MCF 10A (cell line): ENCODE measurements at regions not wholly inside any gene's neighbourhood (a gene's known extent, or its start where the extent isn't known, plus 50 kb on each side); places are given as distances from the start of the nearest gene placed in this dataset.

ENCODE experiments used
- BruUV-seq: library from RNA; stranded (reverse); fragments of 400-500 nt; replicated peaks from 2 replicates; lab custom pipeline; 2021; lab: Mats Ljungman, UMichigan
- CTCF ChIA-PET: fragments of 300-600 bp; sonication (Branson Sonifier 250); formaldehyde crosslinking; extraction: SDS; loops from one replicate; lab custom pipeline; 2021; ENCODE audit warnings: antibody characterized with exemption, inconsistent platforms; lab: Yijun Ruan, JAX
- POLR2A ChIA-PET: fragments of 300-600, 350-650 bp; sonication (Branson Sonifier 250); formaldehyde crosslinking; extraction: SDS; loops from one replicate; lab custom pipeline; 2020; ENCODE audit warnings: antibody characterized with exemption, inconsistent platforms; lab: Yijun Ruan, JAX
- DNase-seq: peaks from one replicate; pipeline ENCODE4 v3.0.0-alpha.2; 2018; ENCODE audit not compliant: unreplicated experiment
- H3K27ac Mint-ChIP-seq: one replicate; pipeline ENCODE4 v1.8.0; 2022; ENCODE audit warnings: mild to moderate bottlenecking, low read depth, mixed read lengths; ENCODE audit not compliant: unreplicated experiment
- H3K27me3 Mint-ChIP-seq: one replicate; pipeline ENCODE4 v1.8.0; 2022; ENCODE audit warnings: mixed read lengths; ENCODE audit not compliant: insufficient read depth, unreplicated experiment
- H3K36me3 Mint-ChIP-seq: one replicate; pipeline ENCODE4 v1.8.0; 2022; ENCODE audit warnings: mild to moderate bottlenecking, moderate library complexity, mixed read lengths; ENCODE audit not compliant: insufficient read depth, unreplicated experiment
- H3K4me1 Mint-ChIP-seq: one replicate; pipeline ENCODE4 v1.8.0; 2022; ENCODE audit warnings: mixed read lengths; ENCODE audit not compliant: insufficient read depth, unreplicated experiment
- H3K4me3 Mint-ChIP-seq: one replicate; pipeline ENCODE4 v1.8.0; 2022; ENCODE audit warnings: mild to moderate bottlenecking, moderate library complexity, mixed read lengths; ENCODE audit not compliant: unreplicated experiment
- H3K9me3 Mint-ChIP-seq: one replicate; pipeline ENCODE4 v1.8.0; 2022; ENCODE audit warnings: mixed read lengths; ENCODE audit not compliant: unreplicated experiment
- intact Hi-C: fragments of 100-400 bp; cut with micrococcal nuclease; formaldehyde crosslinking; loops from 2 replicates; pipeline ENCODE4 v1.14.1; 2022
- TF ChIP-seq, protein P1 (sequence below): fragments of 200-600 bp; IDR thresholded peaks from one replicate; pipeline ENCODE4 v1.8.0; 2022; ENCODE audit warnings: antibody characterized with exemption, mild to moderate bottlenecking; ENCODE audit not compliant: unreplicated experiment

DNA sequence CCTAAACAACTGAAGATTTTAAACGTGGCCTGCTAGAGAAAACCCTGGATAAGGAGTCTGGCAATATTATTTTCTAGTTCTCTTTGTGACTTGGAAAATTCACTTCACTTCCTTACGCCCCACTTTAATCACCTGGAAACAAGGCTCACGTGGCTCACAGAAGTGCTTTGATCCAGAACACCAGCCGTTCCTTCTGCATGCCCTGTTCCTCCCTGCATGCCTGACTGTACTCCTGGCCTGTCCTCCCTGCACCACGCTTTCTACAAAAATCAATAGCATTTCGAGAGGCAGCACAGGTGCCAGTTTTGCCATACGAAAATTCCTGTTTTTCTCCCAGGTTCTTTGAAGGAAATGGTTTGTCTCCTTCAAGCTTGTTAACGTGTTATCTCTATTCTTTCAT is 474.2 kb upstream of the RGMA start:
- H3K27ac Mint-ChIP-seq = no peak overlapping the region
- no peak for DNase-seq
- H3K9me3 Mint-ChIP-seq = no peaks in the 10 kb centered on the region
- intact Hi-C loops = no loop called here
- TF ChIP-seq, protein P1, sequence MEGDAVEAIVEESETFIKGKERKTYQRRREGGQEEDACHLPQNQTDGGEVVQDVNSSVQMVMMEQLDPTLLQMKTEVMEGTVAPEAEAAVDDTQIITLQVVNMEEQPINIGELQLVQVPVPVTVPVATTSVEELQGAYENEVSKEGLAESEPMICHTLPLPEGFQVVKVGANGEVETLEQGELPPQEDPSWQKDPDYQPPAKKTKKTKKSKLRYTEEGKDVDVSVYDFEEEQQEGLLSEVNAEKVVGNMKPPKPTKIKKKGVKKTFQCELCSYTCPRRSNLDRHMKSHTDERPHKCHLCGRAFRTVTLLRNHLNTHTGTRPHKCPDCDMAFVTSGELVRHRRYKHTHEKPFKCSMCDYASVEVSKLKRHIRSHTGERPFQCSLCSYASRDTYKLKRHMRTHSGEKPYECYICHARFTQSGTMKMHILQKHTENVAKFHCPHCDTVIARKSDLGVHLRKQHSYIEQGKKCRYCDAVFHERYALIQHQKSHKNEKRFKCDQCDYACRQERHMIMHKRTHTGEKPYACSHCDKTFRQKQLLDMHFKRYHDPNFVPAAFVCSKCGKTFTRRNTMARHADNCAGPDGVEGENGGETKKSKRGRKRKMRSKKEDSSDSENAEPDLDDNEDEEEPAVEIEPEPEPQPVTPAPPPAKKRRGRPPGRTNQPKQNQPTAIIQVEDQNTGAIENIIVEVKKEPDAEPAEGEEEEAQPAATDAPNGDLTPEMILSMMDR = no peak
- CTCF ChIA-PET = no interaction called here
- BruUV-seq = no TSS peak
- POLR2A ChIA-PET = interaction anchor here (0.8 kb wide), 1 partner anchor 1397 kb away, joined by 3 read pairs; no protein-coding TSS in a partner anchor
- no peaks in the 10 kb centered on the region for H3K27me3 Mint-ChIP-seq
- no peak overlapping the region for H3K4me3 Mint-ChIP-seq
- H3K4me1 Mint-ChIP-seq = peaks cover 10% of the 10 kb centered on the region
- no peaks in the 10 kb centered on the region for H3K36me3 Mint-ChIP-seq

DNA sequence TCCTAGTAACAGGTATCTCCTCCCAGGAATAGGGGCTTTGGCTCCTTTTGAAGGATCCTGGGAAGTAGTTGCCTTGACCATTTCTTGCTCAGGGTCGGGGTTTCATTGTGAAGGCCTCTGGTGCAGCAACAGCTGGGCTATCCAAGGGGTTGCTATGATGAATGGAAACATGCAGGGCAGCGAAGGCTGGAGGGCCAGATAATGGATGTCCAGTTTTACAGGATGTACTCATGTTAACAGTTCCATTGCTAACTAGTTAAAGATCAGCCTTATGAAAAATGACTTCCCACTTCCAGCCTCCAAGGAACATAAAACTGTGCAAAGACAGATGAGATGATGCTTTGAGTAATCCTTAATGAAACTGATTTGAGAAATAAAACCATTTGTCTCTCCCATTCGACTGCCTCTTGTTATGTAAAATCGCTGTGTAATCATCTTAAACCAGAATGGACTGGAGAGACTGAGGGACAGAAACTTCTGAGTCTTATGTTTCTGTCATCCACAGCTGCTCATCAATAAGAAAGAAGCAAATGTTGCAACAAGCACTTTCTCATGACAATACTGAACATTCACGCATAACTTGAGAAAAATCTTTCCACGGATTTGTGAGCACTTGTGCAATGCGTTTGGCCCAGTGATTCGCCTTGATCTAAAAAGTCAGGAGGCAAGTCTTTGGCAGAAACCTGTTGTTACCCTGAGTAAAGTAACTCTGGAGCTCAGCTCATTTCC is 473.5 kb upstream of the RGMA start:
- Mint-ChIP-seq H3K27me3 (no peaks in the 10 kb centered on the region), H3K4me3 (no peak overlapping the region), H3K27ac (no peak overlapping the region), H3K4me1 (peaks cover 10% of the 10 kb centered on the region), H3K9me3 (no peaks in the 10 kb centered on the region), H3K36me3 (no peaks in the 10 kb centered on the region)
- CTCF ChIA-PET = no interaction called here
- BruUV-seq = no TSS peak
- no peak for DNase-seq
- POLR2A ChIA-PET = no interaction called here
- intact Hi-C loops = no loop called here
- TF ChIP-seq, protein P1 = no peak

DNA sequence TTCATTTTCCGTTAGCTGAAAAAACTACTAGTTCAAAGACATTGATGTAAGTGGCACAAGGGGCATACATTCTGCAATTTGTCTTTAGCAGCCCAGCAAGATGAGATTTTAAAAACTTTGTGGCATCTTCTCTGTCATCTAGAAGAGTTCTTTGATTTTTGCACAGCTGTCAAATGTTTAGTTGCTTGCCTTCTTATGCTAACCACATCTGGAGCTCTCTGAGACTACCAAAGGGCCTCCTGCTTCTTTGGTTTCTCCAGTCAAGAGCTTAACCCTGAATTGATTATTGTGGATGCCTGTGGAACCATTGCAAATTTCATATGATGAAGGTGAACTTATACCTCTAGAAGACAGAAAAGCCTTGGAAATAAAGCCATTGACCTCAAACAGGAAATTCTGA is 468.7 kb upstream of the RGMA start:
- Mint-ChIP-seq H3K4me1 (no peaks in the 10 kb centered on the region), H3K27me3 (no peaks in the 10 kb centered on the region), H3K4me3 (no peak overlapping the region), H3K36me3 (no peaks in the 10 kb centered on the region), H3K9me3 (no peaks in the 10 kb centered on the region), H3K27ac (no peak overlapping the region)
- intact Hi-C loops = no loop called here
- ChIA-PET CTCF (no interaction called here), POLR2A (no interaction called here)
- no peak for DNase-seq
- TF ChIP-seq, protein P1 = no peak
- BruUV-seq = no TSS peak

DNA sequence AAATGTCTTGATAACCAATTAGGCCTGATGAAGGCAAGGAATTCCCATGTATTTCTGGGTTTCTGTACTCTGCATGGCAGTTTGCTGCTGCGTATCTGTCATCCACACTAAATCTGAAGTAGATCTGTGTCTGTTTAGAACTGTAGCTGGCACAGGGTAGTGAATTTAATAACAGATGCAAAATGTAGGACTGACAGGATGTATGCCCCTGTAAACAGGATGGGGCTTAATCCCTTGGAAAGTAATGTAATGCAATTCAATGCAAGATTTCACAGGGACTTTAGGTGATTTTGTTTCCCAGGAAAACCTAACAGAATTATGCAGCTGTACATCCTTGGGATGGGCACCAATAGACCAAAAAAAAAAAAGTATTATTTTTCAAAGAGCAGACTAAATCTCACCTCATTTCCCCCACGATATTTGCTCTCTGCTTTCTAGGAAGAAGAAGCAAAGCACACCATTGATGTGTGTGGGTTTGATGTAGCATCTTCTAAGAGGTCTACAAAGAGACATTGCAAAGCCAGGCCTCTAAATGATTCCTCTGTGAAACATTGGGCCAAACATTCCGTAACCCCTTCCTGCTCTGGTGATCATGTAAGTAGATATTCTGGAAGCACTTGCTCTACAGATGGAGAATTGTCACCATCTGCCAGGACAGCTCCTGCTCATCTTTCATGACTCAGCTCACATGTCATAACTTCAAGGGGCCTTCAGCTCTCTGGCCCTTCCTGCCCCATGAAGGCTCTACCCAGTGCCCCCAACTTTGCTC is 464.3 kb upstream of the RGMA start:
- no TSS peak for BruUV-seq
- DNase-seq = no peak
- TF ChIP-seq, protein P1 = no peak
- Mint-ChIP-seq H3K36me3 (no peaks in the 10 kb centered on the region), H3K4me3 (no peak overlapping the region), H3K27ac (no peak overlapping the region), H3K27me3 (no peaks in the 10 kb centered on the region), H3K9me3 (no peaks in the 10 kb centered on the region), H3K4me1 (no peaks in the 10 kb centered on the region)
- ChIA-PET CTCF (interaction anchor here (0.7 kb wide), 2 partner anchors 55 to 319 kb away, joined by 3 to 4 read pairs; no protein-coding TSS in a partner anchor), POLR2A (interaction anchor here (0.5 kb wide), 1 partner anchor 246 kb away, joined by 4 read pairs; no protein-coding TSS in a partner anchor)
- intact Hi-C loops = no loop called here
